ENCODE measurements at regions not wholly inside any gene's neighbourhood (a gene's known extent, or its start where the extent isn't known, plus 50 kb on each side); places are given as distances from the start of the nearest gene placed in this dataset.

- TF ChIP-seq, protein P1, sequence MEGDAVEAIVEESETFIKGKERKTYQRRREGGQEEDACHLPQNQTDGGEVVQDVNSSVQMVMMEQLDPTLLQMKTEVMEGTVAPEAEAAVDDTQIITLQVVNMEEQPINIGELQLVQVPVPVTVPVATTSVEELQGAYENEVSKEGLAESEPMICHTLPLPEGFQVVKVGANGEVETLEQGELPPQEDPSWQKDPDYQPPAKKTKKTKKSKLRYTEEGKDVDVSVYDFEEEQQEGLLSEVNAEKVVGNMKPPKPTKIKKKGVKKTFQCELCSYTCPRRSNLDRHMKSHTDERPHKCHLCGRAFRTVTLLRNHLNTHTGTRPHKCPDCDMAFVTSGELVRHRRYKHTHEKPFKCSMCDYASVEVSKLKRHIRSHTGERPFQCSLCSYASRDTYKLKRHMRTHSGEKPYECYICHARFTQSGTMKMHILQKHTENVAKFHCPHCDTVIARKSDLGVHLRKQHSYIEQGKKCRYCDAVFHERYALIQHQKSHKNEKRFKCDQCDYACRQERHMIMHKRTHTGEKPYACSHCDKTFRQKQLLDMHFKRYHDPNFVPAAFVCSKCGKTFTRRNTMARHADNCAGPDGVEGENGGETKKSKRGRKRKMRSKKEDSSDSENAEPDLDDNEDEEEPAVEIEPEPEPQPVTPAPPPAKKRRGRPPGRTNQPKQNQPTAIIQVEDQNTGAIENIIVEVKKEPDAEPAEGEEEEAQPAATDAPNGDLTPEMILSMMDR (IDR thresholded peaks at IDR 0.05; ENCODE audit: insufficient read depth, low read depth, low read length), result no peak
- TF ChIP-seq EZH2 (IDR thresholded peaks at IDR 0.05; ENCODE audit: insufficient read depth, low read length), result no peak
Measured at GRCh38 chr6:50922579-50923525, 104.2 kb downstream of the TFAP2B start.
